GM23248 (cell line): ENCODE measurements at regions not wholly inside any gene's neighbourhood (a gene's known extent, or its start where the extent isn't known, plus 50 kb on each side); places are given as distances from the start of the nearest gene placed in this dataset.

Experiments
- DNase-seq: peaks from one replicate; pipeline ENCODE4 v3.0.0-alpha.2; 2015
- H2AFZ ChIP-seq: fragments of 200-600 bp; sonication (generic); 2 replicates; pipeline ENCODE4 v1.6.1; 2016; ENCODE audit warnings: antibody characterized with exemption
- H3F3A ChIP-seq: fragments of 200-600 bp; sonication (generic); 2 replicates; pipeline ENCODE4 v1.6.1; 2016; ENCODE audit warnings: mild to moderate bottlenecking, antibody characterized with exemption, mixed run types; ENCODE audit not compliant: insufficient read depth
- H3K27ac ChIP-seq: fragments of 200-600 bp; sonication (generic); 2 replicates; pipeline ENCODE4 v1.5.1; 2016; ENCODE audit warnings: mild to moderate bottlenecking
- H3K27me3 ChIP-seq: fragments of 200-600 bp; sonication (generic); replicated peaks from 2 replicates; pipeline ENCODE4 v1.6.1; 2016; ENCODE audit warnings: mild to moderate bottlenecking; ENCODE audit not compliant: insufficient read depth
- H3K36me3 ChIP-seq: fragments of 200-600 bp; sonication (generic); 2 replicates; pipeline ENCODE4 v1.6.1; 2016; ENCODE audit warnings: low read depth, mild to moderate bottlenecking
- H3K4me1 ChIP-seq: fragments of 200-600 bp; sonication (generic); 2 replicates; pipeline ENCODE4 v1.6.1; 2016; ENCODE audit warnings: mild to moderate bottlenecking; ENCODE audit not compliant: insufficient read depth
- H3K4me2 ChIP-seq: fragments of 200-600 bp; sonication (generic); one replicate; pipeline ENCODE4 v1.6.1; 2016; ENCODE audit warnings: mild to moderate bottlenecking; ENCODE audit not compliant: unreplicated experiment
- H3K4me3 ChIP-seq: fragments of 200-600 bp; sonication (generic); 2 replicates; pipeline ENCODE4 v1.5.1; 2016; ENCODE audit warnings: mild to moderate bottlenecking
- H3K79me2 ChIP-seq: fragments of 200-600 bp; sonication (generic); 2 replicates; pipeline ENCODE4 v1.6.1; 2016; ENCODE audit warnings: mild to moderate bottlenecking; ENCODE audit not compliant: insufficient read depth
- H3K9ac ChIP-seq: fragments of 200-600 bp; sonication (generic); 2 replicates; pipeline ENCODE4 v1.6.1; 2016; ENCODE audit warnings: mild to moderate bottlenecking
- H3K9me2 ChIP-seq: fragments of 200-600 bp; sonication (generic); 2 replicates; pipeline ENCODE4 v1.6.1; 2016; ENCODE audit warnings: mixed run types, mild to moderate bottlenecking, moderate library complexity; ENCODE audit not compliant: insufficient read depth
- H3K9me3 ChIP-seq: fragments of 200-600 bp; sonication (generic); one replicate; pipeline ENCODE4 v1.6.1; 2017; ENCODE audit warnings: low read depth
- H4K20me1 ChIP-seq: fragments of 200-600 bp; sonication (generic); 2 replicates; pipeline ENCODE4 v1.6.0; 2016; ENCODE audit not compliant: insufficient read depth
- EZH2 ChIP-seq: fragments of 200-600 bp; sonication (generic); IDR thresholded peaks from 2 replicates; pipeline ENCODE4 v1.6.1; 2018; ENCODE audit warnings: antibody characterized with exemption, mild to moderate bottlenecking; ENCODE audit not compliant: insufficient read depth, poor library complexity, severe bottlenecking
- EZH2phosphoT487 ChIP-seq: fragments of 200-600 bp; sonication (generic); IDR thresholded peaks from 2 replicates; pipeline ENCODE4 v1.6.1; 2018; ENCODE audit warnings: antibody characterized with exemption, moderate library complexity, mild to moderate bottlenecking, low read depth; ENCODE audit not compliant: insufficient read depth
- WGBS, 2 experiments: methylation state at CpG; one replicate each; pipeline ENCODE4 v1.1.6; 2015 to 2017; ENCODE audit warnings: low lambda C conversion rate in 2 of 2, low coverage in 1 of 2; ENCODE audit errors: missing lambda C conversion rate in 2 of 2; 5-methylcytosine and 5-hydroxymethylcytosine counted together
- in situ Hi-C: fragments of 300-500 bp; cut with MboI; formaldehyde crosslinking; loops from 2 replicates; pipeline ENCODE4 v1.15.0; 2020

GRCh38 chr5:175596761-175597189 lies 61.1 kb upstream of the HRH2 start:
- Histone ChIP-seq H2AFZ (no peak overlapping the region), H3K4me1 (no peaks in the 10 kb centered on the region), H3F3A (no peaks in the 10 kb centered on the region), H3K4me3 (no peak overlapping the region), H3K79me2 (no peaks in the 10 kb centered on the region), H3K27me3 (no peaks in the 10 kb centered on the region), H3K9me2 (no peaks in the 10 kb centered on the region), H3K9ac (no peak overlapping the region), H4K20me1 (no peaks in the 10 kb centered on the region), H3K27ac (no peak overlapping the region), H3K36me3 (no peaks in the 10 kb centered on the region), H3K4me2 (no peak overlapping the region), H3K9me3 (no peaks in the 10 kb centered on the region)
- DNase-seq: no peak
- in situ Hi-C loops: no loop called here
- WGBS, 2 experiments: 8% methylated on average over 9 of the region's 9 CpGs
- no peak for TF ChIP-seq EZH2phosphoT487
- TF ChIP-seq EZH2: no peak

- Histone ChIP-seq H3K36me3 (no peaks in the 10 kb centered on the region), H2AFZ (no peak overlapping the region), H3K9ac (no peak overlapping the region), H3K27ac (no peak overlapping the region), H3K27me3 (no peaks in the 10 kb centered on the region), H3F3A (no peaks in the 10 kb centered on the region), H3K9me3 (no peaks in the 10 kb centered on the region), H3K9me2 (no peaks in the 10 kb centered on the region), H3K79me2 (no peaks in the 10 kb centered on the region), H3K4me3 (no peak overlapping the region), H3K4me2 (no peak overlapping the region), H4K20me1 (no peaks in the 10 kb centered on the region), H3K4me1 (no peaks in the 10 kb centered on the region)
- 33 to 35% methylated on average over 7 of the region's 7 CpGs for WGBS, 2 experiments
- in situ Hi-C loops: no loop called here
- no peak for TF ChIP-seq EZH2
- no peak for TF ChIP-seq EZH2phosphoT487
- DNase-seq: no peak
Observed at GRCh38 chr5:175597718-175598117, 60.2 kb upstream of the HRH2 start.

GRCh38 chr5:175598774-175599173 lies 59.1 kb upstream of the HRH2 start:
- Histone ChIP-seq H3K9me2 (no peaks in the 10 kb centered on the region), H4K20me1 (no peaks in the 10 kb centered on the region), H3K4me1 (no peaks in the 10 kb centered on the region), H3K79me2 (no peaks in the 10 kb centered on the region), H3K9me3 (no peaks in the 10 kb centered on the region), H3K27me3 (no peaks in the 10 kb centered on the region), H3F3A (no peaks in the 10 kb centered on the region), H3K27ac (no peak overlapping the region), H3K36me3 (no peaks in the 10 kb centered on the region), H3K9ac (no peak overlapping the region), H3K4me3 (no peak overlapping the region), H3K4me2 (no peak overlapping the region), H2AFZ (no peak overlapping the region)
- no peak for TF ChIP-seq EZH2
- TF ChIP-seq EZH2phosphoT487: no peak
- WGBS, 2 experiments: 64 to 66% methylated on average over 7 of the region's 7 CpGs
- no peak for DNase-seq
- in situ Hi-C loops: no loop called here

GRCh38 chr5:175599210-175599609 lies 58.7 kb upstream of the HRH2 start:
- WGBS, 2 experiments: 22 to 26% methylated on average over 7 of the region's 7 CpGs

More at GRCh38 chr5:175599210-175599609, 58.7 kb upstream of the HRH2 start:
- Histone ChIP-seq H3K4me2 (no peak overlapping the region), H3K4me3 (no peak overlapping the region), H3F3A (no peaks in the 10 kb centered on the region), H3K4me1 (no peaks in the 10 kb centered on the region), H3K9ac (no peak overlapping the region), H3K27me3 (no peaks in the 10 kb centered on the region), H3K27ac (no peak overlapping the region), H4K20me1 (no peaks in the 10 kb centered on the region), H3K36me3 (no peaks in the 10 kb centered on the region), H3K9me3 (no peaks in the 10 kb centered on the region), H3K9me2 (no peaks in the 10 kb centered on the region), H3K79me2 (no peaks in the 10 kb centered on the region), H2AFZ (no peak overlapping the region)
- no peak for DNase-seq
- TF ChIP-seq EZH2 (no peak), EZH2phosphoT487 (no peak)
- in situ Hi-C loops: no loop called here
